MM.1S (cell line): ENCODE measurements at regions not wholly inside any gene's neighbourhood (a gene's known extent, or its start where the extent isn't known, plus 50 kb on each side); places are given as distances from the start of the nearest gene placed in this dataset.

Source experiments
- DNase-seq: peaks from one replicate; pipeline ENCODE4 v3.0.0-alpha.2; 2015
- H2AFZ ChIP-seq: fragments of 300-600 bp; sonication (generic); 2 replicates; pipeline ENCODE4 v1.6.0; 2016; ENCODE audit warnings: antibody characterized with exemption, low read length
- H3F3A ChIP-seq: fragments of 300-600 bp; sonication (generic); 2 replicates; pipeline ENCODE4 v1.6.1; 2016; ENCODE audit warnings: mild to moderate bottlenecking, antibody characterized with exemption, low read length, moderate library complexity, mixed read lengths; ENCODE audit not compliant: insufficient read depth
- H3K27ac ChIP-seq: fragments of 300-600 bp; sonication (generic); 2 replicates; pipeline ENCODE4 v1.5.1; 2016; ENCODE audit warnings: mild to moderate bottlenecking, low read length
- H3K27me3 ChIP-seq: fragments of 300-600 bp; sonication (generic); replicated peaks from 2 replicates; pipeline ENCODE4 v1.6.0; 2016; ENCODE audit warnings: low read length; ENCODE audit not compliant: insufficient read depth
- H3K36me3 ChIP-seq: fragments of 300-600 bp; sonication (generic); replicated peaks from 2 replicates; pipeline ENCODE4 v1.6.1; 2016; ENCODE audit warnings: mild to moderate bottlenecking, low read length, mixed read lengths; ENCODE audit not compliant: insufficient read depth
- H3K4me1 ChIP-seq: fragments of 300-600 bp; sonication (generic); 2 replicates; pipeline ENCODE4 v1.6.1; 2016; ENCODE audit warnings: low read length, mixed read lengths
- H3K4me2 ChIP-seq: fragments of 300-600 bp; sonication (generic); 2 replicates; pipeline ENCODE4 v1.6.0; 2016; ENCODE audit warnings: low read depth, low read length
- H3K4me3 ChIP-seq: fragments of 300-600 bp; sonication (generic); 2 replicates; pipeline ENCODE4 v1.5.1; 2016; ENCODE audit warnings: low read length, mixed read lengths
- H3K79me2 ChIP-seq: fragments of 300-600 bp; sonication (generic); 2 replicates; pipeline ENCODE4 v1.6.1; 2016; ENCODE audit warnings: mixed run types, low read length, mixed read lengths
- H3K9ac ChIP-seq: fragments of 300-600 bp; sonication (generic); 2 replicates; pipeline ENCODE4 v1.6.1; 2016; ENCODE audit warnings: low read length, mixed read lengths
- H3K9me2 ChIP-seq: fragments of 300-600 bp; sonication (generic); replicated peaks from 2 replicates; pipeline ENCODE4 v1.6.1; 2016; ENCODE audit warnings: mild to moderate bottlenecking, low read length, mixed read lengths; ENCODE audit not compliant: insufficient read depth
- H3K9me3 ChIP-seq: fragments of 300-600 bp; sonication (generic); replicated peaks from 2 replicates; pipeline ENCODE4 v1.6.1; 2016; ENCODE audit warnings: mild to moderate bottlenecking, low read length, mixed read lengths; ENCODE audit not compliant: insufficient read depth
- H4K20me1 ChIP-seq: fragments of 300-600 bp; sonication (generic); 2 replicates; pipeline ENCODE4 v1.6.1; 2016; ENCODE audit warnings: mild to moderate bottlenecking, low read length, moderate library complexity, mixed read lengths; ENCODE audit not compliant: insufficient read depth
- EZH2 ChIP-seq: fragments of 300-600 bp; sonication (generic); optimal IDR thresholded peaks from 2 replicates; pipeline ENCODE3; 2017; ENCODE audit warnings: low read depth, mild to moderate bottlenecking, antibody characterized with exemption, low read length, mixed read lengths
- EZH2phosphoT487 ChIP-seq: fragments of 300-600 bp; sonication (generic); IDR thresholded peaks from 2 replicates; pipeline ENCODE4 v1.6.1; 2018; ENCODE audit warnings: antibody characterized with exemption, low read length
- TF ChIP-seq, protein P1 (sequence below): fragments of 300-600 bp; sonication (generic); IDR thresholded peaks from 2 replicates; pipeline ENCODE4 v1.5.1; 2016; ENCODE audit warnings: antibody characterized with exemption, low read length, mixed read lengths

DNA sequence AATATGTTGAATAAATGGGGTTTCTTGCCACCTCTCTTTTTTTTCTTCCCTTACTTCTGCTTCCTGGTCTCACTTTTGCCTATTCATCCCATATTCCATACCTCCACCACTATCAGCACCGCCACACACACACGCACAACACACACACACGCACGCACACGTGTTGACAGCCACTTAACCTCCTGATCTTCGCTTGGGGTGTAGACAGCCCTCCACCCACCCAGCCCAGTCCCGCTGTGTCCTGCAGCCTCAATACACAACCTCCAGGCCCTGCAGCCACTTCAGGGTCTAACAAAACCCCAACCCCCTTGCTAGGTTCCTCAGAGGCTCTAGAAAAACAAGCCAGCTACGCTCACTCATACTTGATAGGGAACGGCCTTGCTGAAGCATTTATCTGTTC is 72.3 kb downstream of the LINC00237 start:
- Histone ChIP-seq H3F3A (no peaks in the 10 kb centered on the region), H3K36me3 (no peaks in the 10 kb centered on the region), H3K27ac (no peak overlapping the region), H3K9ac (no peak overlapping the region), H3K9me3 (no peaks in the 10 kb centered on the region), H2AFZ (no peak overlapping the region), H3K9me2 (no peaks in the 10 kb centered on the region), H3K79me2 (no peaks in the 10 kb centered on the region), H4K20me1 (no peaks in the 10 kb centered on the region), H3K4me1 (no peaks in the 10 kb centered on the region), H3K4me3 (no peak overlapping the region), H3K4me2 (no peak overlapping the region), H3K27me3 (no peaks in the 10 kb centered on the region)
- TF ChIP-seq EZH2phosphoT487, result no peak
- no peak for TF ChIP-seq EZH2
- TF ChIP-seq, protein P1, sequence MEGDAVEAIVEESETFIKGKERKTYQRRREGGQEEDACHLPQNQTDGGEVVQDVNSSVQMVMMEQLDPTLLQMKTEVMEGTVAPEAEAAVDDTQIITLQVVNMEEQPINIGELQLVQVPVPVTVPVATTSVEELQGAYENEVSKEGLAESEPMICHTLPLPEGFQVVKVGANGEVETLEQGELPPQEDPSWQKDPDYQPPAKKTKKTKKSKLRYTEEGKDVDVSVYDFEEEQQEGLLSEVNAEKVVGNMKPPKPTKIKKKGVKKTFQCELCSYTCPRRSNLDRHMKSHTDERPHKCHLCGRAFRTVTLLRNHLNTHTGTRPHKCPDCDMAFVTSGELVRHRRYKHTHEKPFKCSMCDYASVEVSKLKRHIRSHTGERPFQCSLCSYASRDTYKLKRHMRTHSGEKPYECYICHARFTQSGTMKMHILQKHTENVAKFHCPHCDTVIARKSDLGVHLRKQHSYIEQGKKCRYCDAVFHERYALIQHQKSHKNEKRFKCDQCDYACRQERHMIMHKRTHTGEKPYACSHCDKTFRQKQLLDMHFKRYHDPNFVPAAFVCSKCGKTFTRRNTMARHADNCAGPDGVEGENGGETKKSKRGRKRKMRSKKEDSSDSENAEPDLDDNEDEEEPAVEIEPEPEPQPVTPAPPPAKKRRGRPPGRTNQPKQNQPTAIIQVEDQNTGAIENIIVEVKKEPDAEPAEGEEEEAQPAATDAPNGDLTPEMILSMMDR, result no peak
- no peak for DNase-seq

DNA sequence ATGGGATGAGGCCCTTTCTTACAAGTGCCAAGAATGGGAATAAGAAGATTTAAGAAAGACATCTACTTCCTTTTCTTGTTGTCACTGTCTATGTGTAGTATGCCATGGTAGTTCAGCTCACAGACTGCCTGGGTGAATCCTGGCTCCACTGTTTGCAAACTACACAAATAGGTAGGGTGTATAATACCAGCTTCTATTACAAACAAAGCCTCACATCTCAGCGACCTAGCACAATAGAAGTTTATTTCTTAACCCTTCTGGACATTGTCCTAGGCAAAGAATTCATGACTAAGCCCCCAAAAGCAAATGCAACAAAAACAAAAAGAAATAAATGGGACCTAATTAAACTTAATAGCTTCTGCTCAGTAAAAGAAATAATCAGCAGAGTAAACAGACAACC is 74.5 kb downstream of the LINC00237 start:
- TF ChIP-seq, protein P1, result no peak
- TF ChIP-seq EZH2phosphoT487 (no peak), EZH2 (no peak)
- no peak overlapping the region for H3K27ac ChIP-seq
- H3K27me3 ChIP-seq, result no peaks in the 10 kb centered on the region
- no peaks in the 10 kb centered on the region for H4K20me1 ChIP-seq
- H3F3A ChIP-seq, result no peaks in the 10 kb centered on the region
- no peak overlapping the region for H3K9ac ChIP-seq
- no peak for DNase-seq
- H2AFZ ChIP-seq, result no peak overlapping the region
- no peak overlapping the region for H3K4me3 ChIP-seq
- no peak overlapping the region for H3K4me2 ChIP-seq
- no peaks in the 10 kb centered on the region for H3K9me3 ChIP-seq
- no peaks in the 10 kb centered on the region for H3K79me2 ChIP-seq
- H3K4me1 ChIP-seq, result no peaks in the 10 kb centered on the region
- H3K36me3 ChIP-seq, result no peaks in the 10 kb centered on the region
- H3K9me2 ChIP-seq, result no peaks in the 10 kb centered on the region

DNA sequence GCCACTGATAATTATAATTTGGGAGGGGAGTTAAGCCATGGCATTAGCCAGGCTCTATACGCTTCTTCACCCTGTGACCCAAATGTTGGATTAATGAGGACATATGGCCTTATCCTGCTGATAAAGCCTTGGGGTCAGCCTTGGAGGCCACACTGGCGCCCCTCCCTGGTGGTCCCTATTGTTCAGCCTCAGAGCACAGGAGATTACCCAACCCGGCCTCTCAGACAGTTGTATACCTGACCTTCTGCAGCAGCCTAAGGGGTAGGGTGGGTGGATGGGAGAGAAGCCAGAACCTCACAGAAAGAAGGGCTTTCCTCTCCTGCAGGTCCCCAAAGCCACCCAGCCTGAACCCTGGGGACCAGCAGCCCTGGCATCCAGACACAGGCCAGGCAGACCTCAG is 76.8 kb downstream of the LINC00237 start:
- no peak for DNase-seq
- no peak overlapping the region for H3K9ac ChIP-seq
- H3F3A ChIP-seq, result no peaks in the 10 kb centered on the region
- H3K4me2 ChIP-seq, result no peak overlapping the region
- no peak for TF ChIP-seq EZH2phosphoT487
- TF ChIP-seq, protein P1, result no peak
- no peak for TF ChIP-seq EZH2
- H3K27me3 ChIP-seq, result no peaks in the 10 kb centered on the region
- H2AFZ ChIP-seq, result no peak overlapping the region
- H3K79me2 ChIP-seq, result no peaks in the 10 kb centered on the region
- no peaks in the 10 kb centered on the region for H3K36me3 ChIP-seq
- H3K4me1 ChIP-seq, result no peaks in the 10 kb centered on the region
- H3K27ac ChIP-seq, result no peak overlapping the region
- H3K4me3 ChIP-seq, result no peak overlapping the region
- H3K9me3 ChIP-seq, result no peaks in the 10 kb centered on the region
- H4K20me1 ChIP-seq, result no peaks in the 10 kb centered on the region
- no peaks in the 10 kb centered on the region for H3K9me2 ChIP-seq

- no peak for DNase-seq
- no peaks in the 10 kb centered on the region for H3F3A ChIP-seq
- no peak overlapping the region for H3K4me2 ChIP-seq
- no peak overlapping the region for H3K9ac ChIP-seq
- no peaks in the 10 kb centered on the region for H3K9me3 ChIP-seq
- H4K20me1 ChIP-seq, result no peaks in the 10 kb centered on the region
- H3K4me3 ChIP-seq, result no peak overlapping the region
- H3K27me3 ChIP-seq, result no peaks in the 10 kb centered on the region
- H3K9me2 ChIP-seq, result no peaks in the 10 kb centered on the region
- no peak for TF ChIP-seq EZH2
- TF ChIP-seq EZH2phosphoT487, result no peak
- TF ChIP-seq, protein P1, result no peak
- no peaks in the 10 kb centered on the region for H3K79me2 ChIP-seq
- H3K36me3 ChIP-seq, result no peaks in the 10 kb centered on the region
- H2AFZ ChIP-seq, result no peak overlapping the region
- no peaks in the 10 kb centered on the region for H3K4me1 ChIP-seq
- no peak overlapping the region for H3K27ac ChIP-seq
These were observed 77.2 kb downstream of the LINC00237 start for GRCh38 chr20:21028921-21029320.
